ENCODE measurements at regions not wholly inside any gene's neighbourhood (a gene's known extent, or its start where the extent isn't known, plus 50 kb on each side); places are given as distances from the start of the nearest gene placed in this dataset.

DNA sequence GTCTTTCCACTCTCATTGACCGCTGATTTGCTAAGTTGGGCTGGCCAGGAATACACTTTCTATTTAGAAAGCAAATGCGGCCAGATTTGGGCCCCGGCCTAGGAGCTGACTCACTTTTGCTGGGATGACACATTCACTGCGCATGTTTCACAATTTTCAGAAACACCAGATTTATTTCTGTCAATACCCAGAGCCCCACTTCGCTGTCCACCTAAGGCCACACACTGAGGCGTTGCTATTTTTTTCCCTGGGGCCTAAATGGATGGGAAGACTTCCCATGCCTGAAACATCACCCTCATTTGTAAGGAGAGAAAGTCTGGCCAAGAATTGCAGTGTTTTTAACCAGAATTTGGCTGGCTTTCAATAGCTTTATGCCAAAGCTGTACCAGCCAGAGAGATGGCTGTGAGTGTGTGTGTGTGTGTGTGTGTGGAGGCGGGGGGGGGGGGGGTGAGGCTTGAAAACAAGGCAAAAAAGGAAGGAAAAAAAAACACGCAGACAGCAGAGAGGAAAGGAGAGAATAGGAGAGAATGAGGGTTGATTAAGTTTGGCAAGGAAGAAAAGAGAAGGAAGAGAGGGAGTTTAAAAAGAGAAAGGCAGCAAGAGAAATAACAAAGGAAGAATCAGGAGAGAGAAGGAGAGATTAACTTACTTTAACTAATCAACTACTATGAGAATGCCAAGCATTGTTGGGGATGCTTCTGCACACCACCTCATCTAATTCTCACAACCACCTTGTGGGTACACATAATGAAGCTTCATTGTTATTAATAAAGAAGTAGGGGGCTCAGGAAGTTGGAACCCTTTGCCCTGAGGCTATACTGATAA lies 261.4 kb upstream of the KLF4 start:
- Histone ChIP-seq H3K27me3 (ENCODE audit: insufficient read depth, insufficient read length) (no peaks in the 10 kb centered on the region), H3K4me1 (ENCODE audit: insufficient read depth, insufficient read length) (peaks cover 5% of the 10 kb centered on the region), H3K4me3 (ENCODE audit: insufficient read length, low read depth) (no peak overlapping the region), H3K9ac (ENCODE audit: insufficient read length, low read depth) (no peak overlapping the region), H3K36me3 (ENCODE audit: insufficient read depth, insufficient read length, low read length) (no peaks in the 10 kb centered on the region), H3K9me3 (ENCODE audit: insufficient read depth, low read length) (no peaks in the 10 kb centered on the region)
- TF ChIP-seq ZNF274 (IDR thresholded peaks at IDR 0.05; ENCODE audit: low read depth, low read length), result no peak
- TF ChIP-seq SUZ12 (IDR thresholded peaks at IDR 0.05; ENCODE audit: extremely low read depth, insufficient read depth, insufficient read length), result no peak
- DNase-seq (ENCODE audit: low read depth, low spot score), result no peak

DNA sequence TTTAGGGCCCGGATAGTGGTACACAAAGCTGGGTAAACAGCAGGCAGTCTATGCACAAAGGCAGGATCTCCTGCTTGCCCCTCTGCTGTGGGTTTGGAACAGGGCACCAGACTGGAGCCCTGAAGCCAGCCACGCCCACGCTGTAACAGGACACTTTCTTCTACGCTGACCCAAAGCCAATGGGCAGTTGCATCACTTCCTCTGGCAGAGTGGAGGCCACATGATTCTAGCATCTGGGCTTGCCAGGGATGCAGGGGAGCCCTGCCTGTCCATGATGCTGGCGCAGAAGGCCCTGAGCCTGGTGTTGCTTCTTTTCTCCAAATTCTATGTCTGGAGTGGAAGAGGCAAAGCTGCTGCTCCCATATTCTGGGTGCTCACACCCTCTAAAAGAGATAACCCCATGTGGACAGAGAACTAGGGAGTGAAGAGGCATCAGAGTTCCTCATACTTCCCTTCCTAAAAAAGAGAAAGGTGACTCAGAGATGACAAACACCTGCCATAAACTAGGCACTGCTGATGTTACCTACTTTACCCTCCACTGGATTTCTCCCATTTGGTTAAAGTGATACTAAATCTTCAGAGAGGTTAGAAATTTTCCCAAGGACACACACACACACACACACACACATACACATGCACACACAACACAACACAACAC lies 260.3 kb upstream of the KLF4 start:
- Histone ChIP-seq H3K4me3 (ENCODE audit: insufficient read length, low read depth) (no peak overlapping the region), H3K36me3 (ENCODE audit: insufficient read depth, insufficient read length, low read length) (no peaks in the 10 kb centered on the region), H3K27me3 (ENCODE audit: insufficient read depth, insufficient read length) (no peaks in the 10 kb centered on the region), H3K9ac (ENCODE audit: insufficient read length, low read depth) (no peak overlapping the region), H3K4me1 (ENCODE audit: insufficient read depth, insufficient read length) (peaks cover 5% of the 10 kb centered on the region), H3K9me3 (ENCODE audit: insufficient read depth, low read length) (no peaks in the 10 kb centered on the region)
- no peak for DNase-seq (ENCODE audit: low read depth, low spot score)
- TF ChIP-seq YY1 (IDR thresholded peaks at IDR 0.05; ENCODE audit: insufficient read depth, insufficient read length) (no peak), SUZ12 (IDR thresholded peaks at IDR 0.05; ENCODE audit: extremely low read depth, insufficient read depth, insufficient read length) (no peak), ZNF274 (IDR thresholded peaks at IDR 0.05; ENCODE audit: low read depth, low read length) (no peak)

GRCh38 chr9:107744873-107745272 lies 255.3 kb upstream of the KLF4 start:
- no peaks in the 10 kb centered on the region for H3K27me3 ChIP-seq (ENCODE audit: insufficient read depth, insufficient read length)
- no peak for DNase-seq (ENCODE audit: low read depth, low spot score)
- no peak overlapping the region for H3K9ac ChIP-seq (ENCODE audit: insufficient read length, low read depth)
- no peak overlapping the region for H3K4me3 ChIP-seq (ENCODE audit: insufficient read length, low read depth)
- TF ChIP-seq ZNF274 (IDR thresholded peaks at IDR 0.05; ENCODE audit: low read depth, low read length) (no peak), YY1 (IDR thresholded peaks at IDR 0.05; ENCODE audit: insufficient read depth, insufficient read length) (no peak)
- H3K4me1 ChIP-seq (ENCODE audit: insufficient read depth, insufficient read length), result peaks cover 1% of the 10 kb centered on the region
- no peaks in the 10 kb centered on the region for H3K36me3 ChIP-seq (ENCODE audit: insufficient read depth, insufficient read length, low read length)
- no peaks in the 10 kb centered on the region for H3K9me3 ChIP-seq (ENCODE audit: insufficient read depth, low read length)

GRCh38 chr9:107742531-107743309 lies 253.2 kb upstream of the KLF4 start:
- no peak overlapping the region for H3K9ac ChIP-seq (ENCODE audit: insufficient read length, low read depth)
- no peaks in the 10 kb centered on the region for H3K36me3 ChIP-seq (ENCODE audit: insufficient read depth, insufficient read length, low read length)
- H3K27me3 ChIP-seq (ENCODE audit: insufficient read depth, insufficient read length), result no peaks in the 10 kb centered on the region
- TF ChIP-seq SUZ12 (IDR thresholded peaks at IDR 0.05; ENCODE audit: extremely low read depth, insufficient read depth, insufficient read length) (no peak), ZNF274 (IDR thresholded peaks at IDR 0.05; ENCODE audit: low read depth, low read length) (no peak), YY1 (IDR thresholded peaks at IDR 0.05; ENCODE audit: insufficient read depth, insufficient read length) (no peak)
- no peak for DNase-seq (ENCODE audit: low read depth, low spot score)
- no peaks in the 10 kb centered on the region for H3K9me3 ChIP-seq (ENCODE audit: insufficient read depth, low read length)
- peaks cover 1% of the 10 kb centered on the region for H3K4me1 ChIP-seq (ENCODE audit: insufficient read depth, insufficient read length)
- H3K4me3 ChIP-seq (ENCODE audit: insufficient read length, low read depth), result no peak overlapping the region

GRCh38 chr9:107740088-107740980 lies 250.8 kb upstream of the KLF4 start:
- no peak for DNase-seq (ENCODE audit: low read depth, low spot score)
- no peak overlapping the region for H3K9ac ChIP-seq (ENCODE audit: insufficient read length, low read depth)
- TF ChIP-seq SUZ12 (IDR thresholded peaks at IDR 0.05; ENCODE audit: extremely low read depth, insufficient read depth, insufficient read length) (no peak), ZNF274 (IDR thresholded peaks at IDR 0.05; ENCODE audit: low read depth, low read length) (no peak), YY1 (IDR thresholded peaks at IDR 0.05; ENCODE audit: insufficient read depth, insufficient read length) (no peak)

GRCh38 chr9:107739601-107740082 lies 250.1 kb upstream of the KLF4 start:
- Histone ChIP-seq H3K9me3 (ENCODE audit: insufficient read depth, low read length) (no peaks in the 10 kb centered on the region), H3K27me3 (ENCODE audit: insufficient read depth, insufficient read length) (no peaks in the 10 kb centered on the region), H3K9ac (ENCODE audit: insufficient read length, low read depth) (no peak overlapping the region), H3K4me3 (ENCODE audit: insufficient read length, low read depth) (no peak overlapping the region), H3K36me3 (ENCODE audit: insufficient read depth, insufficient read length, low read length) (no peaks in the 10 kb centered on the region), H3K4me1 (ENCODE audit: insufficient read depth, insufficient read length) (peaks cover 2% of the 10 kb centered on the region)
- no peak for DNase-seq (ENCODE audit: low read depth, low spot score)
- no peak for TF ChIP-seq ZNF274 (IDR thresholded peaks at IDR 0.05; ENCODE audit: low read depth, low read length)
- no peak for TF ChIP-seq YY1 (IDR thresholded peaks at IDR 0.05; ENCODE audit: insufficient read depth, insufficient read length)
- no peak for TF ChIP-seq SUZ12 (IDR thresholded peaks at IDR 0.05; ENCODE audit: extremely low read depth, insufficient read depth, insufficient read length)

More at GRCh38 chr9:107740088-107740980, 250.8 kb upstream of the KLF4 start:
- Histone ChIP-seq H3K36me3 (ENCODE audit: insufficient read depth, insufficient read length, low read length) (no peaks in the 10 kb centered on the region), H3K4me1 (ENCODE audit: insufficient read depth, insufficient read length) (peaks cover 2% of the 10 kb centered on the region), H3K27me3 (ENCODE audit: insufficient read depth, insufficient read length) (no peaks in the 10 kb centered on the region), H3K4me3 (ENCODE audit: insufficient read length, low read depth) (no peak overlapping the region), H3K9me3 (ENCODE audit: insufficient read depth, low read length) (no peaks in the 10 kb centered on the region)

Measured in NT2/D1 (cell line).